Stimulated activated CD4-positive, alpha-beta T cell treated with anti-CD3 and anti-CD28 coated beads, Interleukin-2, amount 100 ng/mL, for 48 hours (primary cell): ENCODE measurements at regions not wholly inside any gene's neighbourhood (a gene's known extent, or its start where the extent isn't known, plus 50 kb on each side); places are given as distances from the start of the nearest gene placed in this dataset.
A peak's percentile ranks its signal among the peaks of the same experiment; 100 is the strongest.
"Not testable (repeated sequence)": the region's sequence is repeated elsewhere in the genome, so short reads cannot be mapped to it uniquely, and the experiment has no call there.

Source experiments
- DNase-seq, 2 donors: peaks; one replicate each; pipeline ENCODE4 v3.0.0-alpha.2; 2020

- no peak for DNase-seq
Observed at GRCh38 chr18:39618265-39619003, 2052.8 kb upstream of the CELF4 start.

GRCh38 chr18:39611381-39612100 is 2045.9 kb upstream of the CELF4 start:
- DNase-seq, result no peak

- DNase-seq, result no peak
Observed at GRCh38 chr18:39607034-39607433, 2041.4 kb upstream of the CELF4 start.

- DNase-seq, result no peak
Observed at GRCh38 chr18:39604836-39605235, 2039.2 kb upstream of the CELF4 start.

GRCh38 chr18:39602131-39602530 is 2036.5 kb upstream of the CELF4 start:
- DNase-seq, result no peak

GRCh38 chr18:39600894-39601293 is 2035.3 kb upstream of the CELF4 start:
- DNase-seq, result no peak

GRCh38 chr18:39599251-39599650 is 2033.7 kb upstream of the CELF4 start:
- DNase-seq, result no peak

GRCh38 chr18:39596891-39597290 is 2031.3 kb upstream of the CELF4 start:
- no peak for DNase-seq

GRCh38 chr18:39596221-39596620 is 2030.6 kb upstream of the CELF4 start:
- DNase-seq, result no peak

GRCh38 chr18:39594206-39594605 is 2028.6 kb upstream of the CELF4 start:
- DNase-seq, result no peak

- DNase-seq, result no peak
Observed at GRCh38 chr18:39591649-39592048, 2026.1 kb upstream of the CELF4 start.

- no peak for DNase-seq
Observed at GRCh38 chr18:39589496-39589895, 2023.9 kb upstream of the CELF4 start.

GRCh38 chr18:39587586-39587985 is 2022.0 kb upstream of the CELF4 start:
- no peak for DNase-seq

GRCh38 chr18:39586741-39587140 is 2021.1 kb upstream of the CELF4 start:
- DNase-seq, result no peak

GRCh38 chr18:39574897-39575296 is 2009.3 kb upstream of the CELF4 start:
- DNase-seq, result no peak

GRCh38 chr18:39571511-39571910 is 2005.9 kb upstream of the CELF4 start:
- peak in 1 of 2 donors; percentile 1 for DNase-seq

GRCh38 chr18:39565551-39566230 is 2000.1 kb upstream of the CELF4 start:
- not testable (repeated sequence) for DNase-seq

- DNase-seq, result no peak
Observed at GRCh38 chr18:39564716-39565115, 1999.1 kb upstream of the CELF4 start.

GRCh38 chr18:39561126-39561525 is 1995.5 kb upstream of the CELF4 start:
- DNase-seq, result no peak

GRCh38 chr18:39558658-39559057 is 1993.1 kb upstream of the CELF4 start:
- DNase-seq, result no peak

- DNase-seq, result no peak
Observed at GRCh38 chr18:39555496-39555895, 1989.9 kb upstream of the CELF4 start.

GRCh38 chr18:39550701-39551100 is 1985.1 kb upstream of the CELF4 start:
- no peak for DNase-seq

- no peak for DNase-seq
Observed at GRCh38 chr18:39549144-39549543, 1983.5 kb upstream of the CELF4 start.

GRCh38 chr18:39531659-39532058 is 1966.1 kb upstream of the CELF4 start:
- no peak for DNase-seq
